Upper lobe of left lung (tissue), 6 donors: ENCODE measurements at regions not wholly inside any gene's neighbourhood (a gene's known extent, or its start where the extent isn't known, plus 50 kb on each side); places are given as distances from the start of the nearest gene placed in this dataset.

Experiments
- ATAC-seq, 2 donors: fragments of 200-7000 bp; cut with Tn5 transposase; one replicate each; pipeline ENCODE4 v1.9.1; 2022; ENCODE audit warnings: mild to moderate bottlenecking in 2 of 2, moderate library complexity in 2 of 2; ENCODE audit not compliant: low FRiP score in 2 of 2
- DNase-seq, 2 donors: peaks; one replicate each; pipeline ENCODE4 v3.0.0-alpha.2; 2019 to 2020
- H3K27ac ChIP-seq, 4 donors: fragments of 200-600 bp; sonication (generic); one replicate each; pipeline ENCODE4 v1.5.1; 2016 to 2019
- H3K27me3 ChIP-seq, 4 donors: fragments of 200-600 bp; sonication (generic); one replicate each; pipeline ENCODE4 v1.5.1; 2017 to 2019
- H3K36me3 ChIP-seq, 4 donors: fragments of 200-600 bp; sonication (generic); one replicate each; pipeline ENCODE4 v1.5.1; 2016 to 2019
- H3K4me1 ChIP-seq, 4 donors: fragments of 200-600 bp; sonication (generic); one replicate each; pipeline ENCODE4 v1.5.1; 2018 to 2019
- H3K4me3 ChIP-seq, 4 donors: fragments of 200-600 bp; sonication (generic); one replicate each; pipeline ENCODE4 v1.5.1; 2017 to 2019; ENCODE audit warnings: mild to moderate bottlenecking in 2 of 4, moderate library complexity in 1 of 4
- H3K9me3 ChIP-seq, 4 donors: fragments of 200-600 bp; sonication (generic); one replicate each; pipeline ENCODE4 v1.5.1; 2018 to 2019
- CTCF ChIP-seq, 6 experiments: fragments of 450-650 bp in 4 of 6; fragments of 200-600 bp in 2 of 6; sonication (generic) in 2 of 6; IDR thresholded peaks; one replicate each; pipeline ENCODE4 v1.5.1; 2016 to 2019; ENCODE audit warnings: antibody characterized with exemption in 6 of 6
- EP300 ChIP-seq, 4 donors: sonication (generic); formaldehyde crosslinking; IDR thresholded peaks; one replicate each; pipeline ENCODE4 v1.5.1; 2017; ENCODE audit warnings: antibody characterized with exemption in 4 of 4, control low read depth in 2 of 4
- POLR2A ChIP-seq, 4 donors: fragments of 450-650 bp; IDR thresholded peaks; one replicate each; pipeline ENCODE4 v1.5.1; 2016 to 2017; ENCODE audit warnings: antibody characterized with exemption in 4 of 4, mild to moderate bottlenecking in 2 of 4
- POLR2AphosphoS5 ChIP-seq, 2 donors: sonication (generic); formaldehyde crosslinking; IDR thresholded peaks; one replicate each; pipeline ENCODE4 v1.5.1; 2017; ENCODE audit warnings: antibody characterized with exemption in 2 of 2
- WGBS, 2 donors: methylation state at CpG; one replicate each; pipeline ENCODE4 v1.1.5; 2017 to 2018; 5-methylcytosine and 5-hydroxymethylcytosine counted together
- donor health status: DM: no; HTN: no; CAD: no; lungs with moderate emphysema.
- donor health status: DM: no; HTN: yes; CAD: no; lungs with severe emphysema.

DNA sequence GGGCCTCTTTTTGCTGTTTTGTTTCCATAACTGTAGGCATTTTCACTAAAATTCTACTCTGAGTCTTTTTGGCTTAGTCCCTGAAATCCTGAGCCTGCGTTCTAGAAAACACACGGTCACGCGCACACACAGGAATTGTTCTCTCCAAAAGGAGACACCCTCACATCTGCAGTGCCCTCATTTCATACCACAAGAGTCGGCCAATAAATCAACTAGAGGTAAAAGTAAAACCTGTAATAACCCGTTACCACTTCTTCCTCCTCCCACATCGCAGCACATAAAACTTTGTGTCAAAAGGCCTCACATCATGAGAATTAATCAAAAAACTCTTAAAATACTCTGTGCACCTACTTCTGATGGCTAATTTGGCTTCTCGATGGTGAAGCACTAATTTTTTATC lies 133.3 kb upstream of the MGMT start:
- WGBS, 2 donors = 65 to 78% methylated on average over 8 of the region's 8 CpGs
- Histone ChIP-seq H3K4me1 (no peaks in the 10 kb centered on the region), H3K36me3 (no peaks in the 10 kb centered on the region), H3K4me3 (no peak overlapping the region), H3K9me3 (no peaks in the 10 kb centered on the region), H3K27ac (no peak overlapping the region), H3K27me3 (no peaks in the 10 kb centered on the region)
- TF ChIP-seq POLR2A (IDR thresholded peaks at IDR 0.05) (no peak), CTCF (IDR thresholded peaks at IDR 0.05) (no peak), EP300 (IDR thresholded peaks at IDR 0.05) (no peak), POLR2AphosphoS5 (IDR thresholded peaks at IDR 0.05) (no peak)
- DNase-seq (no peak), ATAC-seq (no peak)

DNA sequence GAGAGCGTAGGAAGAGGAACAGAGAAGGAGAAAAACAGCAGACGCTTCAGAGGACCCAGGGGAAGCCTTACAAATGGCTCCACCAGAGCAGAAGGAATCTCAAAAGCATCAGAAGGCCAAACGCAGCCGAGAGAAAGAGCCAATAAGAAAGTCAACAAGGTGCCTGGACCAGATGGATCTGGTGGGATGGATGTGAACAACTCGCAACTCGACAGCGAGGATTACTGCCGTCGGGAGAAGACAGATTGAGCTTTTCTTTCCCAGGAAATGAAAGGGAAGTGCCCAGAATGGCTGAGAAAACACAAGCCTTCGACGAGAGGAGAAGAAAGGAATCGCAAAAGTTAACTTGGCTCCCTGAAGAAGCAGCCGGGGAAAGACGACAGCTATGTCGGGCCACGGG lies 132.8 kb upstream of the MGMT start:
- Histone ChIP-seq H3K4me3 (no peak overlapping the region), H3K9me3 (no peaks in the 10 kb centered on the region), H3K4me1 (no peaks in the 10 kb centered on the region), H3K27me3 (no peaks in the 10 kb centered on the region), H3K36me3 (no peaks in the 10 kb centered on the region), H3K27ac (no peak overlapping the region)
- 45 to 51% methylated on average over 16 of the region's 16 CpGs for WGBS, 2 donors
- TF ChIP-seq POLR2A (IDR thresholded peaks at IDR 0.05) = no peak
- no peak for TF ChIP-seq POLR2AphosphoS5 (IDR thresholded peaks at IDR 0.05)
- TF ChIP-seq CTCF (IDR thresholded peaks at IDR 0.05) = no peak
- TF ChIP-seq EP300 (IDR thresholded peaks at IDR 0.05) = no peak
- DNase-seq = no peak
- no peak for ATAC-seq

GRCh38 chr10:129335396-129335795 lies 131.6 kb upstream of the MGMT start:
- no peaks in the 10 kb centered on the region for H3K27me3 ChIP-seq
- DNase-seq (no peak), ATAC-seq (no peak)
- no peaks in the 10 kb centered on the region for H3K9me3 ChIP-seq
- no peaks in the 10 kb centered on the region for H3K4me1 ChIP-seq
- no peak overlapping the region for H3K27ac ChIP-seq
- no peaks in the 10 kb centered on the region for H3K36me3 ChIP-seq
- H3K4me3 ChIP-seq = no peak overlapping the region
- TF ChIP-seq POLR2A (IDR thresholded peaks at IDR 0.05) = no peak
- no peak for TF ChIP-seq EP300 (IDR thresholded peaks at IDR 0.05)
- no peak for TF ChIP-seq CTCF (IDR thresholded peaks at IDR 0.05)
- no peak for TF ChIP-seq POLR2AphosphoS5 (IDR thresholded peaks at IDR 0.05)
- 85 to 88% methylated on average over 4 of the region's 4 CpGs for WGBS, 2 donors

- DNase-seq = no peak
- Histone ChIP-seq H3K36me3 (no peaks in the 10 kb centered on the region), H3K4me1 (no peaks in the 10 kb centered on the region), H3K27me3 (no peaks in the 10 kb centered on the region), H3K9me3 (no peaks in the 10 kb centered on the region), H3K27ac (no peak overlapping the region), H3K4me3 (no peak overlapping the region)
- no peak for TF ChIP-seq POLR2A (IDR thresholded peaks at IDR 0.05)
- TF ChIP-seq POLR2AphosphoS5 (IDR thresholded peaks at IDR 0.05) = no peak
- TF ChIP-seq CTCF (IDR thresholded peaks at IDR 0.05) = no peak
- TF ChIP-seq EP300 (IDR thresholded peaks at IDR 0.05) = no peak
- WGBS, 2 donors = 90 to 94% methylated on average over 5 of the region's 5 CpGs
- no peak for ATAC-seq
Measured at GRCh38 chr10:129335942-129336341, 131.1 kb upstream of the MGMT start.

DNA sequence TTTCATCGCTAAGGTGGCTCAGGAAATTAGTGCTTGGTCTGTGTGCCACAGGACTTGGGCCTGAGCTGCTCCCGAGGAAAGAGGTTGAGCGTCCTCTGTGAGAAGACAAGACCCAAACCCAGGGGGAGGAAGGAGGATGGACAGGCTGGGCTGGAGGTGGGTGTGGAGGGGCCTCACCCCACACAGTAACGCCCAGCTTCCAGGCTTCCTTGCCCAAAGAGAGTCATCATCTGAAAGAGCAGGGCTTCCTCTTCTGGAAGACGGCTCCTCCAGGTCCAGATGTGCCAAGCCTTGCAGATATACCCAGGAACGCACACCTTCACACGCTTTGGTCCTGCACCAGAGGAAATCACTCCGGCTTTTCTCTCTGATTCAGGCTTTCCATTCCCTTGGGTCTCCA lies 127.8 kb upstream of the MGMT start:
- no peak for DNase-seq
- no peaks in the 10 kb centered on the region for H3K36me3 ChIP-seq
- no peaks in the 10 kb centered on the region for H3K27me3 ChIP-seq
- H3K4me1 ChIP-seq = no peaks in the 10 kb centered on the region
- TF ChIP-seq POLR2AphosphoS5 (IDR thresholded peaks at IDR 0.05) (no peak), CTCF (IDR thresholded peaks at IDR 0.05) (no peak), POLR2A (IDR thresholded peaks at IDR 0.05) (no peak), EP300 (IDR thresholded peaks at IDR 0.05) (no peak)
- ATAC-seq = no peak
- H3K9me3 ChIP-seq = no peaks in the 10 kb centered on the region
- 88 to 95% methylated on average over 8 of the region's 8 CpGs for WGBS, 2 donors
- H3K27ac ChIP-seq = no peak overlapping the region
- no peak overlapping the region for H3K4me3 ChIP-seq
